OCI-LY3 (cell line): ENCODE measurements at regions not wholly inside any gene's neighbourhood (a gene's known extent, or its start where the extent isn't known, plus 50 kb on each side); places are given as distances from the start of the nearest gene placed in this dataset.

Source experiments
- H2AFZ ChIP-seq: fragments of 200-600, 300-600 bp; shearing (Covaris generic); 2 replicates; pipeline ENCODE4 v1.6.0; 2014; ENCODE audit warnings: antibody characterized with exemption, low read depth, low read length
- H3K27ac ChIP-seq: fragments of 200-600, 300-600 bp; sonication (generic); 2 replicates; pipeline ENCODE4 v1.5.1; 2014; ENCODE audit warnings: mild to moderate bottlenecking, low read length, moderate library complexity, mixed read lengths
- H3K27me3 ChIP-seq: fragments of 200-600, 300-600 bp; sonication (generic); 2 replicates; pipeline ENCODE4 v1.6.1; 2014; ENCODE audit warnings: low read depth, low read length, mixed read lengths
- H3K36me3 ChIP-seq: fragments of 200-600, 300-600 bp; sonication (generic); replicated peaks from 2 replicates; pipeline ENCODE3; 2014; ENCODE audit warnings: low read depth, low read length, mixed read lengths
- H3K4me1 ChIP-seq: fragments of 300-600, 200-600 bp; sonication (generic); 2 replicates; pipeline ENCODE4 v1.6.1; 2014; ENCODE audit warnings: low read length, mixed read lengths
- H3K4me2 ChIP-seq: fragments of 200-600, 300-600 bp; sonication (generic); 2 replicates; pipeline ENCODE4 v1.6.1; 2014; ENCODE audit warnings: low read length, mixed read lengths
- H3K4me3 ChIP-seq: fragments of 300-600, 200-600 bp; sonication (generic); 2 replicates; pipeline ENCODE4 v1.5.1; 2014; ENCODE audit warnings: antibody characterized with exemption, mild to moderate bottlenecking, low read length, moderate library complexity
- H3K79me2 ChIP-seq: fragments of 300-600, 200-600 bp; shearing (Covaris generic); 2 replicates; pipeline ENCODE4 v1.6.1; 2014; ENCODE audit warnings: mild to moderate bottlenecking, low read length, mixed read lengths
- H3K9ac ChIP-seq: fragments of 300-600, 200-600 bp; shearing (Covaris generic); 2 replicates; pipeline ENCODE4 v1.6.0; 2014; ENCODE audit warnings: mild to moderate bottlenecking, low read length, moderate library complexity
- H3K9me3 ChIP-seq: fragments of 200-600, 300-600 bp; shearing (Covaris generic); 2 replicates; pipeline ENCODE4 v1.6.1; 2014; ENCODE audit warnings: low read length, mixed read lengths; ENCODE audit not compliant: insufficient read depth
- H4K20me1 ChIP-seq: fragments of 200-600, 300-600 bp; sonication (generic); 2 replicates; pipeline ENCODE4 v1.6.1; 2016; ENCODE audit warnings: low read length, mixed read lengths; ENCODE audit not compliant: insufficient read depth
- CTCF ChIP-seq: fragments of 200-600, 300-600 bp; sonication (generic); IDR thresholded peaks from 2 replicates; pipeline ENCODE4 v1.5.1; 2014; ENCODE audit warnings: antibody characterized with exemption, low read length, low read depth
- EZH2phosphoT487 ChIP-seq: fragments of 200-600 bp; shearing (Covaris generic); IDR thresholded peaks from 2 replicates; pipeline ENCODE4 v1.6.1; 2018; ENCODE audit warnings: antibody characterized with exemption, mixed run types, low read depth

GRCh38 chr17:21530311-21530710, 154.2 kb downstream of the KCNJ12 start:
- Histone ChIP-seq H3K36me3 (no peaks in the 10 kb centered on the region), H3K9ac (no peak overlapping the region), H2AFZ (no peak overlapping the region), H3K9me3 (no peaks in the 10 kb centered on the region), H3K4me3 (no peak overlapping the region), H3K79me2 (no peaks in the 10 kb centered on the region), H4K20me1 (no peaks in the 10 kb centered on the region), H3K4me2 (no peak overlapping the region), H3K4me1 (no peaks in the 10 kb centered on the region), H3K27ac (no peak overlapping the region), H3K27me3 (no peaks in the 10 kb centered on the region)
- TF ChIP-seq CTCF (no peak), EZH2phosphoT487 (no peak)

GRCh38 chr17:21530841-21531240, 154.7 kb downstream of the KCNJ12 start:
- Histone ChIP-seq H3K27ac (no peak overlapping the region), H4K20me1 (no peaks in the 10 kb centered on the region), H3K4me3 (no peak overlapping the region), H3K9me3 (no peaks in the 10 kb centered on the region), H2AFZ (no peak overlapping the region), H3K36me3 (no peaks in the 10 kb centered on the region), H3K79me2 (no peaks in the 10 kb centered on the region), H3K4me2 (no peak overlapping the region), H3K9ac (no peak overlapping the region), H3K27me3 (no peaks in the 10 kb centered on the region), H3K4me1 (no peaks in the 10 kb centered on the region)
- no peak for TF ChIP-seq CTCF
- TF ChIP-seq EZH2phosphoT487 = no peak

- Histone ChIP-seq H3K9me3 (no peaks in the 10 kb centered on the region), H4K20me1 (no peaks in the 10 kb centered on the region), H3K4me2 (no peak overlapping the region), H3K4me1 (no peaks in the 10 kb centered on the region), H3K79me2 (no peaks in the 10 kb centered on the region), H3K27me3 (no peaks in the 10 kb centered on the region), H3K9ac (no peak overlapping the region), H3K36me3 (no peaks in the 10 kb centered on the region), H2AFZ (no peak overlapping the region), H3K4me3 (no peak overlapping the region), H3K27ac (no peak overlapping the region)
- no peak for TF ChIP-seq CTCF
- TF ChIP-seq EZH2phosphoT487 = no peak
These were observed 156.7 kb downstream of the KCNJ12 start for GRCh38 chr17:21532763-21533385.

- H3K36me3 ChIP-seq = no peaks in the 10 kb centered on the region
- no peak overlapping the region for H3K27ac ChIP-seq
- H4K20me1 ChIP-seq = no peaks in the 10 kb centered on the region
- no peaks in the 10 kb centered on the region for H3K27me3 ChIP-seq
- no peaks in the 10 kb centered on the region for H3K79me2 ChIP-seq
- TF ChIP-seq CTCF (no peak), EZH2phosphoT487 (no peak)
- no peak overlapping the region for H3K4me2 ChIP-seq
- no peak overlapping the region for H3K4me3 ChIP-seq
- H3K9ac ChIP-seq = no peak overlapping the region
- no peaks in the 10 kb centered on the region for H3K4me1 ChIP-seq
- H3K9me3 ChIP-seq = no peaks in the 10 kb centered on the region
- no peak overlapping the region for H2AFZ ChIP-seq
These were observed 156.5 kb upstream of the KCNJ18 start for GRCh38 chr17:21535686-21536375.
